ENCODE measurements at regions not wholly inside any gene's neighbourhood (a gene's known extent, or its start where the extent isn't known, plus 50 kb on each side); places are given as distances from the start of the nearest gene placed in this dataset.
A peak's percentile ranks its signal among the peaks of the same experiment; 100 is the strongest.

DNA sequence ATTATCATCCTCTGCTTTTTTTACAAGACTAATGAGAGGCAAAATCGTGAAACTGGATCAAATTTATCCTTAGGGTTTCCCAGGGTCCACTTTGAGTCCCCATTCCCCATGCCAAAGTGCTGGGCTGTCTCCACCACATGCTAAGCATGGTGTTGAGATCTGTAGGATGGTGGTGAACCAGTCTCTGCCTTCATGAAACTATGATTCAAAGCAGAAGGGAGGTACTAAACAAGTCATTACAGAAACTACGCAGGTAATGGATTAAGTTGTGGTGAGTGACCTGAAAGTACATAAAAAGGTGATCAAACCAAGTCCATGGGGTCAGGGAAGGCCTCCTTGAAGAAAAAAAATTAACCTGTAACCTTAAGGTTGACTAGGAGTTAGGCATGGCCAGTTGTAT lies 265.2 kb downstream of the ATG4C start:
- no peak for DNase-seq

DNA sequence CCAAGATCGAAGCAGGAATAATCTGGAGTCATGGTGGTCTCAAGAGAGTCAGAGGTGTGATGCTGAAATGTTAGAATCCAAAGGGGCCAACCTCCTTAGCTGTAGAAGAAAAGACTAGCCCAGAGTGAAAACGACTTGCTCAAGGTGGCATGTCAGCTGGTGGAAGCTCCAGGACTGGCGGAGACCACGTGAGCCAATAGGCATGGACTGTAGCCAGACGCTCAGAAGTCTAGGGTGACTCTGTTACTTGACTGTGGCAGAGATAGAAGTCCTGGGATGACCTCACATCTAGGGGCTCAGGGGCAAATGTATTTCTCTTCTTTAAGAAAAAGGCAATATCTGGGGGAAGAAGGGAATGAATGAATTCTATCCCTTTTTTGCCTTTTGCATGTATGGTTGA lies 267.4 kb downstream of the ATG4C start:
- DNase-seq, result no peak

DNA sequence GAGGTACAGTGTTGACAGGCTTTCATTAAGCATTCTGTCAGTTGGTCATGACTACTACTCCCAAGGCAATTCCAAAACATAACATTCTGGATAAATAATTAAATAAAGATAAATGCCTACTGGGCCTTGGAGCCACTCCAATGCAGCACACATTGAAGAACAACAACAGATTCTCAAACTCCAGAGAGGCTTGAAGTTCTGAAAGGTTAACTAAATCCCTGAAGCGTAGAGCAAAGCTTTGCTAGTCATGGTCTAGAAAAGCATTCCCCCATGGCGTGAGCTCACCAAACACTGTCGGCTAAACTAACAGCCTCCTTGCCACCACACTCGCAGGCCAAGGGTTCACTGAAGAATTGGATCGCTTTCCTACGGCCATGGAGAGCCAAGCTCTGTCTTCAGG lies 268.0 kb downstream of the ATG4C start:
- DNase-seq, result no peak

DNA sequence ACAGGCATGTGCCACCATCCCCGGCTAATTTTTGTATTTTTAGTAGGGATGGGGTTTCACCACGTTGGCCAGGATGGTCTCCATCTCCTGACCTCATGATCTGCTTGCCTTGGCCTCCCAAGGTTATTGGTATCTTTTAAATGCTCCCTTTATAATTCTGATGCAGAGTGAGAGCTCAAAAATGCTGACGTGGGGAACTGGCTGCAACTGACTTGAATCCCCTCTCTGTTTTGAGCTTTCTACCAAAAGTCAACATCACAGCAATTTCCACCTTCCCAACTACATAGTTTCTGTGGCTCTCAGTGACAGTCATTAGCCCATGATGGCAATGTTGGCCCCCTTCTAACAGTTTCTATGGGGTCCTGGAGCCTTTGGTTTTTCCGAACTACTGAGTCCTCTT lies 268.2 kb upstream of the FOXD3 start:
- DNase-seq, result no peak

DNA sequence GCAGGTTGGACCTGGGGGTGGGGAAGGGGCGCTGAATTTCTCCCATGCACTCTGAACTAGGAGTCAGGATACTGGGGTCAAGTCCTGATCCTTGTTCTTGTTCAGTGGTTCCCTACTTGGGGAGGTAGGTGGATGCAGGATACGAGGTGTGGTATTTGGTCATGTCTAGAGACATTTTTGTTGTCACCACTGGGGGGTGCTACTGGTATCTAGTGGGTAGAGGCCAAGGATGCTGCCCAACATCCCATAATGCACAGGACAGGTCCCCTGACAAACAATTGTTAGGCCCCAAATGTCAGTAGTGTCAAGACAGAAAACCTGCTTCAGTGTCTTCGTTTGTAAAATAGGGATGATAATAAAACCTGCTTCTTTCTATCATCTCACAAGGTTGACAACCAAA lies 259.0 kb upstream of the FOXD3 start:
- peak; percentile 51 for DNase-seq

DNA sequence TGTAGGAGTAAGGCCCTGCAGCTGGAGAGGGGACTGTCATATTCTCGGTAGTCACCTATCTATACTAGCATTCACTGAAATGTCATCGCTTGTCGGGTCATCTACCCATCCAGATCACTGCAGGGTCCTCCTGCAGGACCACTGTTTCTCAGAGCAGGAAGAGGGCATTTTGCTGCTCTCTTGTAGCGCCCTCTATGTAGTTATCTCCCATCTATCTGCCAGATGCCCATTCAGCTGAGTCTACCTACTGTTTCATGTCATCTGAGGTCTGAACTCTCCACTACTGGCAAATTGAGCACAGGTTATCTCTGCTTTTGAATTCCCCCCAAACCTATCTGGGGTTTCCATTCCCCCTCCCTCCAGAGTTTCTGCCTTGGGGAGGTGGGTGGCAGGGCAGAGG lies 258.2 kb upstream of the FOXD3 start:
- DNase-seq, result no peak

DNA sequence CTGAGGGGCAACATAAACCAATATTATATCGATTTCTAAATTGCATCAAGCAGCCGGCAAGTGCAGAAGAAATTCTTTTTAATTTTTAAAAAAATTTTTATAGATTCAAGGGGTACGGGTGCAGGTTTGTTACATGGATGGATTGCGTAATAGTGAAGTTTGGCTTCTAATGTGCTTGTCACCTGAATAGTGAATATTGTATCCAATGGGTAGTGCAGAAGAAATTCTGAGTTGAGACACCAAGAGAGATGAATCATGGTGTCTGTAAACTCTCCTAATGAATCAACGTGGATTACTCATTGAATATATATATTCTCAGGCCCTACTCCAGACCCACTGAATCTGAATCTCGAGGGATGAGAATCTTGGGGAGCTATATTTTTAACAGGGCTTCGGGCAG lies 253.7 kb upstream of the FOXD3 start:
- no peak for DNase-seq

DNA sequence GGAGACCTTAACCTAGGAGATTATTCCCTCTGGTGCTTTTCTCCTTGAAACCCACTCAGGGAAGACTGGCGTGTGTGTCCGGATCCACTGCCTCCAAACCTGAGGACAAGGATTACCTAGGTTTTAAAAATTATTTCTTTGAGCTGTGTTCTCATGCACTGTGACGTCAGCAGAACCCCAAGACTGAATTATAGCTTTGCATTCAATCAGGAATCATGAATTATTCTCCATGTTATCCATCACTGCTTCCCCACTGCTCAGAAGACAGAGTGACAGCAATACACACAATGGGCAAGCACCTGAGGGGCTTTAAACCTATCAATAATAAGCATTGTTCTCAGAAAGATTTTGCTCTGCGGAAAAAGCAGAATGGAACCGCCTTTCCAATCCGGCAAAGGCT lies 253.2 kb upstream of the FOXD3 start:
- no peak for DNase-seq

DNA sequence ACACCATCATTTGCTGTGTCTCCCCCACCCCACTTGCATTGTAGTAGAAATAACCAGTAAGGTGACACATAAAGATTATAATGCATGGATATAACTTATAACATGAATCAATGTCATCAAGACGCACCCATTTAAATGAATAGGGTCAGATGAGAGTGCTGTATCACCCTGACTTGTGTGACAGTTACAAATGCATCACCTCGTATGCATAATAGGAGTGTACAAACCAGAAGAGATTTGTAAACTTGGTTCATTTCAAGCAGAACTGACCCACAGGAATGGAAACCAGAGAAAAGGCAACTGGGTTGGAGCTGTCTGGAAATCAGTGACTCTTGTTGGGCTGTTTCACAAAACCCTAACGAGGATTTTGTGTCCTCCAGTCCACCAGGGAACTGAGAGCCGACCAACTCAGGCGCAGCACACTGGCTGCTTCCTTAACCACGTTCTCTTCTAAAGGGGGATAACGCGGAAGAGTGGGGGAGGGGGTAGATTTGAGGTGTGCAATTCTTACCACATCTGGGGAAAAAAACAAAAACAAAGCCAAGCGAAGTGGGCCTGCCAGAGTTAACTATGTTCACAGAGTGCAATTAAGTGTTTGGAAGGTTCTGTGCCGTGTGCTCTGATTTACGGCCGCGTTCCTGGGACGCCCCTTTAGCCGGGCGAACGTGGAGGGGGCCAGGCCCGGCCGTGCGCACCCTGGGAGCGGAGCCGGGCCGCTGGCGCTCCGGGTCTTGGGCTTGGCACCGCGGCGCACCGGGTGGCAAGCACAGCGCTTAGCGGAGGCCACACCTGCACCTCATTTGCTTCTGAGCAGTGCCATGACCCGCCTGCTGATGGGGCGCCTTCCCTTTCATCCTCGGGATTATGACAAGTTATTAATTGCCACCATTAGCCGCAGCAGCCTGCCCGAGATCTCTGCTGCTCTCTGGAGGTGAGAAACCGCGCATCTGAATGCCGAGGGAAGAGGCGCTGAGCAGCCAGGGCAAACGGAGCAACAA lies 248.8 kb upstream of the FOXD3 start:
- DNase-seq, result peak; percentile 42

DNA sequence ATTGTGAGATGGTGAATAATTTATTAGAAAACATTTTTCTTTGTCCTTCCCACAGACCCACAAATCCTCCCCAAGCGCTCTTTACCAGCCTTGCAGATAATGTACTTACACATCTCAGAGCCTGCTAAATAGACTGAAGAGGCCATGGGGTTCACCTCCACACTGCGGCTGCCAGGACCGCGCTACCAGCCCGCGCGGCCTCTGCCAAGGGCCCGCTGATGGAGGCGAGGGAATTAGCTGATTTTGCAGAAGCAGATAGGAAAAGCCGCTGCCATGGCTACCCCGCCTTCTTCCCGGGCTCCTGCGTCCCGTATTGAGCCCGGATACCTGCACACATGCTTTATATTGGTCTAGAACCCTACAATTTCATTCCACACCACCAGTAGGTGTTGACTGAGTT lies 248.0 kb upstream of the FOXD3 start:
- DNase-seq, result no peak

DNA sequence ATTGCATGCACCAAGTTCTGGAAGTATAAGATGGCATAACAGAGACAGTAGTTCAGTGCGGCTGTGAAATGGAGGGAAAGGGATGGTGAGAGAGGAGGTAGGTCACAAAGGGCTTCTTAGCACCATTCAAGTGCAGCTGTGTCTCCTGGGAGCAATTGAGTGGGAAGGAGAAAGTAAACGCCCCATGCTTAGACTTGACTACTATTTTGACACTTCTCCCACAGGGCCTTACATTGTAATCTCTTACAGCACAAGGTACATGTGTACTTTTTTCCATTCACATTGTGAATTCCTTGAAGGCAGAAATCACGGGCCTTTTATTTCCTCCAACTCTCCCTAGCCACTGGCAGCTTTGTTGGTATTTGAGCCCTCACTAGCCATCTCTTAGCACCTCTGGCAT lies 239.6 kb upstream of the FOXD3 start:
- no peak for DNase-seq

DNA sequence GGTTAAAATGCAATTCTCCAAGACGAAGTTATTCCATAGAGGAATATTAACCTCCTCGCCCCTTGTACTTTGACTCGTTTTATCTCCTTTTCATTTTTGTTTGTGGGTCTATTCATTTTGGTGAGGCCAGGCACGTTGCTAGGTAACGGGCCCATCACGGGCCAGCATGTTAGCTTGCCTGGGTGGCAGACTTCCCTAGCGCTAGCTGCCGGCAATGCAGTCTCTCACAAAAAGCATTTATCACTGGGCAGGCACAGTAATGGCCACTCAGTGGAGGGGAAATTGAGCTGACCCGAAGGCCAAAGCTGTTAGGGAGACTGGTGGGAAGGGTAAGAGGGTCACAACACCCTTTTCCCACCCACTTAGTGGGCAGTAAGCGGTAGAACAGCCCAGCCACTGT lies 234.4 kb upstream of the FOXD3 start:
- DNase-seq, result peak; percentile 22

DNA sequence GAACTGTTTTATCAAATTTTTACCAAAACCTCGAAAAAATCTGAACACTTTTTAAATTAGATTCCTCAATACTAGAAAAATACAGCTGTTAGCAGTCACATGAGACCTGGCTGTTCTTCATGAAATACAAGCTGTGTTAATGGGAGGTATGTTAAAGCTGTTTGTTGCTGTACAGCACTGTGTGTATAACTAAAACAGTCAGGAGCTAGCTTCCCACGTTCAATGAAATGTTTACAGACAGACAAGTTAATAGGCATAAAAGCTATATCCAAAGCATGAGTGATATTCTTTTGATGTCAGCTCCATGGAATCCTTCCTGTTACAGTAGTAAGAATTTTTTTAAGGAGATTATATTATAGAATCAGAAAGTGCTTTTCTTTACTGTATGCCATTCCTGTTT lies 223.2 kb upstream of the FOXD3 start:
- DNase-seq, result no peak

DNA sequence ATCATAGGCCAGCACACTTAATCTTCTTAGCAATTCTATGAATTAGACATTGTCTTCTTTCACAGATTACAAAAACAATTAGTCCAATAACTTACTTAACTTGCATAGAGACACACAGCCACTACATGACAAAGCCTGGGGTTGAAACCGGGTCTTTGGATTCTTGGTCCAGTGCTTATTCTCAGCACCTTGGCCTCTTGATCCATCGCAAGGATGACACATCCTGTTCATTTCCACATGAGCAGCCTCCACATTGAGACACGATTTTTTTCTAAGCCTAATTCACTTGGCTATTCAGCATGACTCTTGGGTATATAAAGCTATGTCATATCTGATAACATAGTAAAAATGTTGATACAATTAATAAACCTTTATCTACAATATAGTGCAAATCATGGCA lies 221.0 kb upstream of the FOXD3 start:
- DNase-seq, result no peak

DNA sequence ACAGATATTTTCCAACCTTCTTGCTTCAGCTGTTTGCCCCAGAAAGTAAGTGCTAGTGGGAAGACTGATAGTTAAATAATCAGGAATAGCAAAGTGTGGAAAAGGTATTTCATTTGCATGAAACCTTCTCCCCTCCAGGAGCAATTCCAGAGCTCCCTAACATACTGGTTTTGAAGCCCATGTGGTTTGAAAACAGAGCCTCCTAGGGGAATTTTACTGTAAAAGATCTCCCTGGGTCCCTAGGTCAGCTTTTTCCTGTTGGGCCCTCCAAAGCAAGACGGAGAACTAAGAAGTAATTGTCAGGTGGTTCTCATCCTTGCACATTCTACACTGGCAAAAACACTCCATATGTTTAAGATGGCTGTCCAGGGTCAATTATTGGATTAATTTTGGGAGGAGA lies 218.7 kb upstream of the FOXD3 start:
- DNase-seq, result no peak

DNA sequence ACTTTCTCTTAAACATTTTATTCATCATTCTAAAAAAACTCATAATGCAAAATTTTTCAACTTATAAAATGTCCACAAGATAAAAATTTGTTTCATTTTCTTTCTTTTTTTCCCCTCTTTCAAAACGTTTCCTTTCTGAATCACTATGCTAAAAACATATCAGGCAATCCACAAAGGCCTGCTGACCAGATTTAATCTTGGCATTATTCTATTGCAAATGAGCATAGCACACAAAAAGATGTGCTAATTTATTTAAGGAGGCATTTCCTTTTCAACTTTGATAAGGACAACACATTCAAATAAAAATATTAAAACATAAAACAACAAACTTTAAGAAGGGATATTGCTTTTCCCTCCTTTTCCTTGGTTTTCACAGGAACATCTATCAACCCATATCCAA lies 215.3 kb upstream of the FOXD3 start:
- no peak for DNase-seq

DNA sequence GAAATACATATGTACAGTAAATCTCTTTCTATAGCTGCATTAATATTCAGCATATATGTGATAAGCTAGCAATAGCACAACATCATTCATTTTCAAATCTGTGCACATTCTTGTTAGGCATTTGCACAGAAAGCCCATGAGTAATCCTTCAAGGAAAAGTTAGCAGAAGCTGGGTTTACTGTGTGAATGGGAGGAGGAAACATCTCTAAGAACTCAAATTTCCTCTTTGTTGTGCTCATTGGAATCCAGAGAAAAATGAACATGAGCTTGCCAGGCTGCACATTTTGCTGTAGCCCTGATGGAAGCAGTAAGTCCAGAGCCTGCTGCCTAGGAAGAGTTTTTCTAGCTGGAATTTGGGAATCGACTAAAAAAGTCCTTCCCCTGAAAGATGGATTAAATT lies 214.2 kb upstream of the FOXD3 start:
- no peak for DNase-seq

DNA sequence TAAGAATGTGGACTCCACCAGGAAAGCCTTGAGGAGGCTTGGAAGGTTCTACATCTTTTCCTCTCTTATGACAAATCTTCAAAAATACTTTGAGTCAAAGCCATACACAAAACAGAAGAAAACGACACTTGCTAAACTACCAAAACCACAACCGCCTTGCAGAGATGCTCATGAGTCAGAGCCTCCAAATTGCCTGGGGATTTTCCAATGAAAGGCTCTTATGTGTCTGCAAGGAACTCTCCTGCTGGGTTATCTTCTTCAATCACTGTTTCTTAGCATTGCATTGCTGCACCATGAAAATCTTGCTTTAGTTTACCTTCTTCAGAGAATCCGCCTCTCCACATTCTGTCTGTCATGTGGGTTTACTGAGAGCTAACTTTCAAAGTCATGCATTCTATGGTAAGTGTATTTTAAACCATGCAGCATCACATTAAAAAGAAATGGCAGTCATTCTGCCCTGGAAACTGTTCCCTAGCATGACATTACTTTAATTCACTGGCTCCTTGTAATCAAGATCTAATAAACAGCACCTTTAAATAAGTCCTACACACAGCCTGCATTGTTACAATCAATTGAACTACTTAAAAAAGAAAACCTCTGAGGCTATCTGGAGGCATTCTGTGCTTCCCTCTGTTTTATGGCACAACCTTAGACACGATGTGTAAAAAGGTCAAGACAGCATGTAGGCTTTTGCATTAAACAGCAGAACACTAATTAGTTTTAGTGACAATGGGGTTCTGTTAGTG lies 210.0 kb upstream of the FOXD3 start:
- DNase-seq, result no peak

DNA sequence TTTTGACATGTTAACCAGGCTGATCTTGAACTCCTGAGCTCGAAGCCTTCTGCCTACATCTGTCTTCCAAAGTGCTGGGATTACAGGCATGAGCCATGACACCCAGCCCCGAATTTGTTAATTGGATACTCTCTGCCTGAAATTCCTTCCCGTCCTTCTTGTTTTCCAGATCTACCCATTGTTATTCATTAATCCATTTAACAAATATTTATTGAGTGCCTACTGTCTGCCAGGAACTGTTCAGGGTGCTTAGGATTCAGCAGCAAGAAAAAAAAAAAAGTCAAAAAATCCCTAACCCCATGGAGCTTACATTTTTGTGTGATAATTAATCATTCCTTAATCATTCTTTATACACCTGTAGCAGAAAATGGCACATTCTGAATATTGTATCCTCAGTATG lies 206.8 kb upstream of the FOXD3 start:
- DNase-seq, result peak; percentile 22

DNA sequence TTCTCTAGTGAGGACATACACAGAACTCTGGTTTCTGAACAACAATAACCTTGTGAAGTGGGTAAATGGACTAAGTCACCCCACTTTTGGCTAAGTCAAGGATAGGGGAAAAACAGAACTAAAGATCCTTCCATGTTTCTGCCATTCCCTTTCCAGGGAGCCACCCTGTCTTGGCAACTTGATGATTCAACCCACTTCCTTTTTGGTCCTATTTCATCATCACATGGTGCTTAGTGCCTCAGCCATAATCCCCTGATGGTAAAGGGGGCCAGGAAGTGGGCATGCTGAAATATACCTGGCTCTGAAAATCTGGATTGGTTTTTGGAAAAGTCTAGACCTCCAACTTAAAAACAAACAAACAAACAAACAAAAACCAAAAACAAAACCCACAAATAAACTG lies 206.4 kb upstream of the FOXD3 start:
- no peak for DNase-seq

DNA sequence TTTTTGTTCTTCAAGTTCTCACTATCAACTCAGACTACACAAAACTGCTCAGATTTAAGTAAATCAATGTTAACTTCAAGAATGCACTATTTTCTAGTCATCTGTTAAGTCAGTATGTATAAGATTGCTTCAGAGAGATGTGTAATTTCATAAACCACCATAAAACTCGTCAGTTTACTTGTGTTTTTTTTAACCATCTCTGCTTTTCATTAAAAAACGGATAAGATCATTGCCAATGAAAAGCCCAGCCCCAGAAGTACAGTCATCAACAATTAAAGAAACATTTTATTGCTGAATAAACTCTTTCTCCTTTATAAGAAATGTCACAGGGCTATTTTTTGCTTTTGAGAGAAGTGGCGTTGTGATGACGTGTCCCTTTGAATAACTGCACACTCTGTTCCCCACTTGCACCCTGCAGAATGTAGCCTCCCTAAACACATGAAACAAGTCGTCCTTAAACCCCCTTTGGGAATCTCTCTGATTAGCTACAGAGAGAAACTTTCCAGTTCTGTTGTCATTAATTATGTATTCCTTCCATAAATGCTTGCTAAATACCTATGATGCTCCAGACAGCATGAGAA lies 202.7 kb upstream of the FOXD3 start:
- DNase-seq, result no peak

DNA sequence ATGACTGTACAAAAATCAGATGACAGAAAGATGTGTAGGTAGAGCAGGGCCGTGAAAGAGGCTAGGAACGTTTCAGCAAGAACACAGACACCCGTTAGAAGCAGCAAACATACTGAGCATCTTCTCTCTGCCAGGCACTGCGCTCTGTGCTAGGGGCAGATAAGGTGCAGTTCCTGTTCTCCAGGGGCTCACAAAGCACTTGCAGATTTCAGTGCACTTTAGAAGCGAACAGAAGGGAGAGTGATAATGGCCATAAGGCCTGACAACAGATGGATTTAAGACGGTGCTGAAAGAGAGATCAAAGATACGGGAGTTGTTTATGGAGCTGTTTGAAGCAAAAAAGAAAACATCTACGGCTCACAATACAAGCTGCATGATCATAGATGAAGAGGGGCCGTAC lies 200.3 kb upstream of the FOXD3 start:
- DNase-seq, result no peak

DNA sequence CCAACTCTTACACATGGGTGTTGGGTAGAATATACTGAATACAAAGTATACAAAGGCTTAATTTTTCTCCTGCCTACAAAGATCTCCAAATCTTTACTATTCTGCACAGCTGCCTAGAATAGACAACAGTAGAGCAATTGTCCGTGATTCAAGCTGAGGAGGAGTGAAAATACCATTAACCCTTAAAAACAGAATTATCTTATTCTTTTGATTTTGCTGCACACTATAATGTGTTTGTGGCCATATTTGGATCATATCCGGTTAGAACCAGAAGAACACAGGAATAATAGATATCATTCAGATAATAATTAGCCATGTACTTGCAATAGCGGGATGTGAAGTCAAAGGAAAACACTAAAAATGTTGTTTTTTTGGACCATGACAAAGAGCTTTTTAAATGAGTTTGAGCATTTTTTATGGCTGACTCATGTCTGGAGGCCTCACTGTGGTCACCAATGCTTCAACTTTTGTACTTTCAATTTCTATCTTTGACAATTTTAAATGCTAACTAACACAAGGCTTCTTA lies 197.6 kb upstream of the FOXD3 start:
- no peak for DNase-seq

DNA sequence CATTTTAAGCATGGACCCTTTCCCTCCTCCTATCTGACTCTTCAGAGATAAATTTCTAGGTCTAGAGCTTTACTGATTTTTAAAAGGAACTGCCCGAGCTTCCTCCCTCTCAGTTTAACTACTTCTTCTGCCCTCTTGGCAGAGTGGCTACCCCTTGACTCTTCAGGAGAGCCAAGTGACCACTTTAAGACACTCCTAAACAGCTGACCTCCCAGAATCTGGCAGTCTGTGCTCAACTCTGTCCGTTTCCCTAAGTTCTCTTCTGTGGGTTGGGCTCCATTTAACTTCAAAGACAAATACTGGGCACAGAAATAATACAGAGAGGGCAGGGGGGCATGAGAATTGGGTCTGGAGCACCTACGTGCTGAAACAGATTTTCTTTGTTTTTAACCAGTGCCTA lies 196.3 kb upstream of the FOXD3 start:
- no peak for DNase-seq
